ENCODE measurements at regions not wholly inside any gene's neighbourhood (a gene's known extent, or its start where the extent isn't known, plus 50 kb on each side); places are given as distances from the start of the nearest gene placed in this dataset.

DNA sequence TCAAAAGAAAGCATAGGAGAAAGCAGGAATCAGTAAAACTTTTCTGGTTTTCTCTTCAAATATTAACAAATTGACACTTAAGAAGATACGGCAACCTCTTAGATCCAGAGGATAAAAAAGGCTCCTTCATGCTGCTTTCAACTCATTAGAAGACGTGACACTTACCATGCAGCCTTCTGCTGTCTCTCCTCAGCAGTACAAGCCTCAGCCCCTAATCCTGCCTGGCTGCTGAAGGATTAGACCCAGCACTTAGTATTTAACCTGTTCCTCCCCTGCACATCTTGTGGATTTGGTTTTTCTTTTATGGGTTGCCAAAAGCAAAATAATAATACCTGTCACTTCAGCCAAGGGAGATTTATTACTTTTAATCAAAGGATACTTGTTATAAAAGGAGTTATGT, 108.4 kb downstream of the LYZL1 start:
- DNase-seq (ENCODE audit: low read depth), result no peak

DNA sequence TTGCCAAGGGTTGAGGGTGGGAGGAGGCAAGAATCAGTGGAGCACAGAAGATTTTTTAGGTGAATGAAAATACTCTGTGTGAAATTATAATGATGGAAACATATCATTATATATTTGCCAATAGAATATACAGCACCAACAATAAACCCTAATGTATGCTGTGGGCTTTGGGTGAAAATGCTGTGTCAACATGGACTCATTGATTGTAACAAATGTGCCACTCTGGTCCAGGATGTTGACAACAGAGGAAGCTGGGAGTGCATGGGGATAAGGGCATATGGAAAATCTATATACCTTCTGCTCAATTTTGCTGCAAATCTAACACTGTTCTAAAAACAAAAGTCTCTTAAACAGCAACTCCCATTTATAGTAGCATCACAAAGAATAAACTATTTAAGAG, 114.3 kb downstream of the LYZL1 start:
- DNase-seq (ENCODE audit: low read depth), result no peak

DNA sequence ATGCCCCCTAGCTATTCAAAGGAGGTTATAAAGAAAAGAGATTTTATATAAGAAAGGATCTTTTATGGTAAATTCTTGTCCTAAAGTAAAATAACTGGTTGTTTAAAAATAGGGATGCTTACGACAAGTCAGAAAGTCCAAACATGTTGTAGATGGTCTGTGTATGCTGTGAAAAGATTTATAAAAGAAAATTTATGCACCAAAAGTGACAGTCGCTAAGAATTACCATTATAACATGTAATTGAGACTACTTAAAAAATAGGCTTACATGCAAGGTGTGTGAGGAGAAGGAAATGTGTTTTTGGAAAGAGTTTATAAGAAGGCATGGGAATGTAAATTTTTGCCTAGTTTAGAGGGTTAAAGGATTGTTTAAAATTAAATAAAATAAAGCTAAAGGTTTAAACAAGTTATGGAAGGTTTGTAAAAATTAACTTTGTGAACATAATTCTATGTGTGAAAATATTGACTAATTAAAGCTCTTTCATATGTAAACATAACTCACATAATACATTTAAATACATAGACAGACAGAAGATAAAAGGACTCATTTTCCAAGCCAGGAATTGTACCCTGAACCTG, 118.5 kb downstream of the LYZL1 start:
- DNase-seq (ENCODE audit: low read depth), result no peak

All from M059J (cell line).